ENCODE measurements at regions not wholly inside any gene's neighbourhood (a gene's known extent, or its start where the extent isn't known, plus 50 kb on each side); places are given as distances from the start of the nearest gene placed in this dataset.

DNA sequence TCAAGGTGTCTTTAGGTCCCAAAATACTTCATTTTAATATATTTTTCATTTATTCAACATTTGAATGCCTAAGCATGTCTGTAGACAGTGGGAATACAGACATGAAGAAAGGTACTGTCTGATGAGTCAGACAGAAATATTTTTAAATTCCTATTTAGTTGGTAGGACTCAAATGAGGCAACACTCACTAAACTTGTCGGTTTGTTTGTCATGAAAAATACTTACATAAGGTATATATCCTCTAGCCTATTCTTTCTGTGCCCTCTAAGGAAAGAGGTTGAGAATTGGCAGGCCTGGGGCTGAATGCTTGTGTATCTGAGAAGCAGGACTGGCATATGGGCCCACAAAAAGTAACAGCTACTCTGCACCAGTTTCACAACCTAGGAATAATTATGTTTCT is 423.6 kb upstream of the MDFIC2 start:
- intact Hi-C loops (cut with micrococcal nuclease) = no loop called here
- H3K4me3 ChIP-seq = no peak overlapping the region
- H3K9me3 ChIP-seq (replicated peaks) = no peaks in the 10 kb centered on the region
- TF ChIP-seq, protein P1, sequence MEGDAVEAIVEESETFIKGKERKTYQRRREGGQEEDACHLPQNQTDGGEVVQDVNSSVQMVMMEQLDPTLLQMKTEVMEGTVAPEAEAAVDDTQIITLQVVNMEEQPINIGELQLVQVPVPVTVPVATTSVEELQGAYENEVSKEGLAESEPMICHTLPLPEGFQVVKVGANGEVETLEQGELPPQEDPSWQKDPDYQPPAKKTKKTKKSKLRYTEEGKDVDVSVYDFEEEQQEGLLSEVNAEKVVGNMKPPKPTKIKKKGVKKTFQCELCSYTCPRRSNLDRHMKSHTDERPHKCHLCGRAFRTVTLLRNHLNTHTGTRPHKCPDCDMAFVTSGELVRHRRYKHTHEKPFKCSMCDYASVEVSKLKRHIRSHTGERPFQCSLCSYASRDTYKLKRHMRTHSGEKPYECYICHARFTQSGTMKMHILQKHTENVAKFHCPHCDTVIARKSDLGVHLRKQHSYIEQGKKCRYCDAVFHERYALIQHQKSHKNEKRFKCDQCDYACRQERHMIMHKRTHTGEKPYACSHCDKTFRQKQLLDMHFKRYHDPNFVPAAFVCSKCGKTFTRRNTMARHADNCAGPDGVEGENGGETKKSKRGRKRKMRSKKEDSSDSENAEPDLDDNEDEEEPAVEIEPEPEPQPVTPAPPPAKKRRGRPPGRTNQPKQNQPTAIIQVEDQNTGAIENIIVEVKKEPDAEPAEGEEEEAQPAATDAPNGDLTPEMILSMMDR (IDR thresholded peaks at IDR 0.05; ENCODE audit: borderline replicate concordance) = no peak
- no peak for DNase-seq
- peaks cover 3% of the 10 kb centered on the region for H3K4me1 ChIP-seq
- H3K36me3 ChIP-seq = no peaks in the 10 kb centered on the region
- no peak overlapping the region for H3K27ac ChIP-seq (replicated peaks)
- no peaks in the 10 kb centered on the region for H3K27me3 ChIP-seq (ENCODE audit: low read depth)

DNA sequence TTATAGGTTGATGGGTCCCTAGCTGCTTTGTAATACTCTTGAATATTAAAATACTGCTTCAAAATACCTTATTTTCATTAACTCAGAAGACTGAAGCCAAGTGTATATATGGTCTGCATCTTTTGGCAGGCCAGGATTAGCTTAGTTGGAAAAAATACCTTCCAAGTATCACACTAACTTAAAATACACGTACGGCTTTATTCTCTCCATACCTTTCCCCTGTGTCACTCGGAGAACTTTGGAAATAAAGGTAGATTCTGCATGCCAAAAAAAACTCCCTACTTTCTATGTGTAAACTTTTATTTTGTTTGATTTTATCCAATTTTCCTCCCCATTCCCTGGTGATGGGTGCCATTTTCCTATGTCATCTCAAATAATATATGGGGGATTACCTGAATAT is 422.3 kb upstream of the MDFIC2 start:
- Histone ChIP-seq H3K27ac (replicated peaks) (no peak overlapping the region), H3K4me3 (no peak overlapping the region), H3K9me3 (replicated peaks) (no peaks in the 10 kb centered on the region), H3K4me1 (peaks cover 3% of the 10 kb centered on the region), H3K27me3 (ENCODE audit: low read depth) (no peaks in the 10 kb centered on the region), H3K36me3 (no peaks in the 10 kb centered on the region)
- TF ChIP-seq, protein P1 (IDR thresholded peaks at IDR 0.05; ENCODE audit: borderline replicate concordance) = no peak
- no peak for DNase-seq
- intact Hi-C loops (cut with micrococcal nuclease) = no loop called here

DNA sequence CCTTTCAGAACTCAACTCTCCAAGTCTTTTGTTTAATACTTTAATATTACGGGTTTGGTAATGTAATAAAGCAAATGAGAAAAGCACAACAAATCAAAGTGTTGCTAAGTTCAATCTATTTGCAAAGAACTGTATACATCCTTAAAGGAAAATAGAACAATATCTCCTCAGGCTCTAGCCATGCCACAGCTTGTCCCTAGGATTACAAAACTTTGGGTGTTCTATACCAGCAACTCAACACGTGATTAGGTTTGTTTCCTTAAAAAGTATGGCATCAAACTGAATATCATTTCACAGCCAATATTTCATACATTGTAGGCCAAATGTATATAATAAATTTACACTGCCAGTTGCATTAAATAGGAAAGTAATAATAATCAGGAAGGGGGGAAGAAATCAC is 418.6 kb upstream of the MDFIC2 start:
- intact Hi-C loops (cut with micrococcal nuclease) = no loop called here
- TF ChIP-seq, protein P1 (IDR thresholded peaks at IDR 0.05; ENCODE audit: borderline replicate concordance) = no peak

DNA sequence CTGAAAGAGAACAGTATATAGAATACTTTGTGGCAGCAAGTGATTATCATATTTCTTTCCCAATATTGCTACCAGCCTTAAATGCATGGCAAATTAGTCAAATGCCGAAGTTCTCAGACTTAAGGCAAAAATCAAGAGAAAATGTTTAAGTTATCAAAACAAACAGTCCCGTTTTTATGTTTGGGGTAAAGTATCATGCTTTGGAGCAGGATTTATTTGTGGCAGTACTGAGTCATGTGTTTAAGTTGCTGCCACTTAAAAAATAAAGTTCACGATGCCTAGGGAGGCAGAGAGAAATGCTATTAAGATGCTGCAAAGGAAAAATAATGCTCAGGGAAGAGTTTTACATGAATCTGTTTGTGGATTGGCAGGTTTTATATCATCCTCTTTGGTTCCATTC is 417.4 kb upstream of the MDFIC2 start:
- Histone ChIP-seq H3K4me3 (no peak overlapping the region), H3K36me3 (no peaks in the 10 kb centered on the region), H3K27ac (replicated peaks) (no peak overlapping the region), H3K9me3 (replicated peaks) (no peaks in the 10 kb centered on the region), H3K27me3 (ENCODE audit: low read depth) (no peaks in the 10 kb centered on the region), H3K4me1 (no peaks in the 10 kb centered on the region)
- TF ChIP-seq, protein P1 (IDR thresholded peaks at IDR 0.05; ENCODE audit: borderline replicate concordance) = no peak
- intact Hi-C loops (cut with micrococcal nuclease) = no loop called here
- DNase-seq = no peak

More for the DNA sequence above, 418.6 kb upstream of the MDFIC2 start:
- Histone ChIP-seq H3K4me3 (no peak overlapping the region), H3K36me3 (no peaks in the 10 kb centered on the region), H3K9me3 (replicated peaks) (no peaks in the 10 kb centered on the region), H3K27me3 (ENCODE audit: low read depth) (no peaks in the 10 kb centered on the region), H3K27ac (replicated peaks) (no peak overlapping the region), H3K4me1 (no peaks in the 10 kb centered on the region)
- no peak for DNase-seq

DNA sequence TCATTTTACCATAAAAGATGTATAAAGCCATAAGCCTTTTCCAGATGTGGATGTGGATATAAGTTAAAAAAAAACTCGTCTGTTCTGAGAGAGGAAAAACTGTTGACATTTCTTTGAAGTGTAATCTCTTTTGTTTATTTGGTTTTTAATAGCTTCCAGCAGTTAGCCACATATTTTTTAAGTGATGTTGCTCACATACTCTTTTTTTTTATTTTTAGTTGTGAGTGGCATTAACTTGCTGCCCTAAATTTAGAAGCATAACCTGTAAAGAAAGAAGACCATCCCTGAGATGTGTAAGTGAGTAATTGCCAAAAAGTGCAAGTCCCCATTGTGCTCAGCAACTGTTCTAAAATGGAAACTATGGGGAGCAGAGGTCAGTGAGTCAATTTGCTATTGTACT is 415.9 kb upstream of the MDFIC2 start:
- TF ChIP-seq, protein P1 (IDR thresholded peaks at IDR 0.05; ENCODE audit: borderline replicate concordance) = no peak
- H3K4me1 ChIP-seq = no peaks in the 10 kb centered on the region
- DNase-seq = no peak
- H3K36me3 ChIP-seq = no peaks in the 10 kb centered on the region
- H3K9me3 ChIP-seq (replicated peaks) = no peaks in the 10 kb centered on the region
- no peaks in the 10 kb centered on the region for H3K27me3 ChIP-seq (ENCODE audit: low read depth)
- H3K27ac ChIP-seq (replicated peaks) = no peak overlapping the region
- no peak overlapping the region for H3K4me3 ChIP-seq
- intact Hi-C loops (cut with micrococcal nuclease) = no loop called here

DNA sequence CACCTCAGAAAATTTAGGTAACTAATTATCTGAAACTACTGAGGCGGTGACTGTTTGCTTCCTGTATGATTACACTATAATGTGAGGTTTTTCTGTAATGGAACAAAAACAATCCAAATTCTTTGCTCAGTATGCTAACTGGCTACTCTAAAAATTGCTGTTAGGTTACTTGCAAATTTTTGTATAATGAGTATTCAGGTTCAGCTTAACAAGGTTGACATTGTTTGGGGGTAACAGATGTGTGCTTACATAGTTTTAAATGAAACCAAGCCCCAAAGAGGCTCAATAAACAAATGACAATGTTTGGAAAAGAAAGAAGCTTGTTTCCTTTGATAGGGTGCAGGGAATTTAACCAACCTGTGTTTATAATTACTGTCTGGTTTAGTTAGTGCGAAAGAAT is 414.5 kb upstream of the MDFIC2 start:
- Histone ChIP-seq H3K9me3 (replicated peaks) (no peaks in the 10 kb centered on the region), H3K4me3 (no peak overlapping the region), H3K27ac (replicated peaks) (no peak overlapping the region), H3K27me3 (ENCODE audit: low read depth) (no peaks in the 10 kb centered on the region), H3K4me1 (no peaks in the 10 kb centered on the region), H3K36me3 (no peaks in the 10 kb centered on the region)
- intact Hi-C loops (cut with micrococcal nuclease) = no loop called here
- TF ChIP-seq, protein P1 (IDR thresholded peaks at IDR 0.05; ENCODE audit: borderline replicate concordance) = no peak
- DNase-seq = no peak

Measured in left ventricle myocardium inferior (tissue), 1 donor.